Activated naive CD4-positive, alpha-beta T cell treated with anti-CD3 and anti-CD28 coated beads, Interleukin-2, amount 50 U/mL, for 72 hours (primary cell): ENCODE measurements at regions not wholly inside any gene's neighbourhood (a gene's known extent, or its start where the extent isn't known, plus 50 kb on each side); places are given as distances from the start of the nearest gene placed in this dataset.
"Not testable (repeated sequence)": the region's sequence is repeated elsewhere in the genome, so short reads cannot be mapped to it uniquely, and the experiment has no call there.

ENCODE experiments used
- ATAC-seq, 2 donors: fragments of 150-1000 bp; cut with Tn5 transposase; 2 replicates each; pipeline ENCODE4 v1.10.0; 2021; ENCODE audit warnings: mild to moderate bottlenecking in 2 of 2, moderate library complexity in 2 of 2
- DNase-seq, 2 donors: peaks; one replicate each; pipeline ENCODE4 v3.0.0; 2021 to 2022; ENCODE audit warnings: low spot score in 2 of 2
- H3K27ac Mint-ChIP-seq, 2 donors: one replicate each; pipeline ENCODE4 v1.8.0; 2022; ENCODE audit warnings: mild to moderate bottlenecking in 2 of 2, mixed read lengths in 2 of 2
- H3K36me3 Mint-ChIP-seq, 2 donors: one replicate each; pipeline ENCODE4 v1.8.0; 2022; ENCODE audit warnings: mixed read lengths in 2 of 2
- H3K9me3 Mint-ChIP-seq, 2 donors: one replicate each; pipeline ENCODE4 v1.8.0; 2022; ENCODE audit warnings: mixed read lengths in 2 of 2

- Mint-ChIP-seq H3K36me3 (peaks cover 8 to 15% of the 10 kb centered on the region in 2 donors), H3K27ac (no peak overlapping the region), H3K9me3 (peaks cover 0 to 14% of the 10 kb centered on the region in 2 donors)
- no peak for DNase-seq
- ATAC-seq, result no peak
Measured at GRCh38 chr10:3886191-3886590, 101.2 kb upstream of the KLF6 start.

GRCh38 chr10:3882855-3883254, 97.8 kb upstream of the KLF6 start:
- ATAC-seq, result no peak
- Mint-ChIP-seq H3K27ac (no peak overlapping the region), H3K9me3 (peaks cover 0 to 14% of the 10 kb centered on the region in 2 donors), H3K36me3 (peaks cover 8 to 15% of the 10 kb centered on the region in 2 donors)
- no peak for DNase-seq

GRCh38 chr10:3881622-3882021, 96.6 kb upstream of the KLF6 start:
- Mint-ChIP-seq H3K36me3 (peaks cover 8 to 15% of the 10 kb centered on the region in 2 donors), H3K27ac (no peak overlapping the region), H3K9me3 (peaks cover 0 to 14% of the 10 kb centered on the region in 2 donors)
- DNase-seq, result no peak
- ATAC-seq, result no peak

GRCh38 chr10:3879073-3879472, 94.1 kb upstream of the KLF6 start:
- peaks cover 0 to 14% of the 10 kb centered on the region in 2 donors for H3K9me3 Mint-ChIP-seq
- H3K36me3 Mint-ChIP-seq, result peaks cover 8 to 15% of the 10 kb centered on the region in 2 donors
- ATAC-seq, result no peak
- no peak for DNase-seq
- no peak overlapping the region for H3K27ac Mint-ChIP-seq

- Mint-ChIP-seq H3K9me3 (peaks cover 0 to 10% of the 10 kb centered on the region in 2 donors), H3K27ac (peak overlapping the region in 1 of 2 donors; percentile 88), H3K36me3 (peaks cover 8 to 11% of the 10 kb centered on the region in 2 donors)
- no peak for DNase-seq
- no peak for ATAC-seq
Measured at GRCh38 chr10:3877211-3878000, 92.4 kb upstream of the KLF6 start.

- no peak for ATAC-seq
- H3K27ac Mint-ChIP-seq, result peak overlapping the region; percentile 88 to 94
Measured at GRCh38 chr10:3876350-3876962, 91.4 kb upstream of the KLF6 start.

GRCh38 chr10:3875842-3876235, 90.8 kb upstream of the KLF6 start:
- H3K27ac Mint-ChIP-seq, result peak overlapping the region; percentile 88 to 94
- no peaks in the 10 kb centered on the region for H3K9me3 Mint-ChIP-seq
- H3K36me3 Mint-ChIP-seq, result no peaks in the 10 kb centered on the region
- peak in 1 of 2 donors; percentile 25 for ATAC-seq
- no peak for DNase-seq

More at GRCh38 chr10:3876350-3876962, 91.4 kb upstream of the KLF6 start:
- Mint-ChIP-seq H3K9me3 (peaks cover 0 to under 1% of the 10 kb centered on the region in 2 donors), H3K36me3 (peaks cover under 1 to 1% of the 10 kb centered on the region in 2 donors)
- no peak for DNase-seq

GRCh38 chr10:3874990-3875841, 90.2 kb upstream of the KLF6 start:
- H3K36me3 Mint-ChIP-seq, result no peaks in the 10 kb centered on the region
- peak; percentile 71 to 79 for ATAC-seq
- peak overlapping the region; percentile 88 to 94 for H3K27ac Mint-ChIP-seq
- H3K9me3 Mint-ChIP-seq, result no peaks in the 10 kb centered on the region
- peak in 1 of 2 donors; percentile 35 for DNase-seq

GRCh38 chr10:3874610-3874989, 89.6 kb upstream of the KLF6 start:
- H3K27ac Mint-ChIP-seq, result peak overlapping the region; percentile 88 to 94
- DNase-seq, H3K9me3 Mint-ChIP-seq, ATAC-seq, H3K36me3 Mint-ChIP-seq: not testable (repeated sequence)

GRCh38 chr10:3873728-3874461, 88.9 kb upstream of the KLF6 start:
- Mint-ChIP-seq H3K27ac (peak overlapping the region; percentile 88 to 94), H3K9me3 (no peaks in the 10 kb centered on the region), H3K36me3 (peaks cover 0 to under 1% of the 10 kb centered on the region in 2 donors)
- DNase-seq, result no peak
- peak; percentile 40 to 78 for ATAC-seq

- Mint-ChIP-seq H3K36me3 (peaks cover 0 to 5% of the 10 kb centered on the region in 2 donors), H3K27ac (peak overlapping the region; percentile 88 to 94), H3K9me3 (no peaks in the 10 kb centered on the region)
- ATAC-seq, result no peak
- no peak for DNase-seq
Measured at GRCh38 chr10:3872712-3873329, 87.8 kb upstream of the KLF6 start.

GRCh38 chr10:3871424-3871996, 86.5 kb upstream of the KLF6 start:
- ATAC-seq, result no peak
- H3K36me3 Mint-ChIP-seq, result peaks cover 0 to 5% of the 10 kb centered on the region in 2 donors
- H3K9me3 Mint-ChIP-seq, result no peaks in the 10 kb centered on the region
- peak overlapping the region in 1 of 2 donors; percentile 48 for H3K27ac Mint-ChIP-seq
- DNase-seq, result no peak

- peaks cover 0 to 5% of the 10 kb centered on the region in 2 donors for H3K36me3 Mint-ChIP-seq
- ATAC-seq (peak in 1 of 2 donors; percentile 19), DNase-seq (no peak)
- H3K27ac Mint-ChIP-seq, result peak overlapping the region; percentile 89 to 97
- no peaks in the 10 kb centered on the region for H3K9me3 Mint-ChIP-seq
Measured at GRCh38 chr10:3869036-3869435, 84.0 kb upstream of the KLF6 start.

GRCh38 chr10:3868271-3868664, 83.3 kb upstream of the KLF6 start:
- peak overlapping the region; percentile 89 to 97 for H3K27ac Mint-ChIP-seq
- peaks cover 0 to 5% of the 10 kb centered on the region in 2 donors for H3K36me3 Mint-ChIP-seq
- DNase-seq (no peak), ATAC-seq (no peak)
- H3K9me3 Mint-ChIP-seq, result no peaks in the 10 kb centered on the region

- DNase-seq (peak in 1 of 2 donors; percentile 48), ATAC-seq (peak; percentile 84 to 86)
- H3K36me3 Mint-ChIP-seq, result peaks cover 0 to 5% of the 10 kb centered on the region in 2 donors
- H3K9me3 Mint-ChIP-seq, result no peaks in the 10 kb centered on the region
- peak overlapping the region; percentile 89 to 97 for H3K27ac Mint-ChIP-seq
Measured at GRCh38 chr10:3867454-3868270, 82.7 kb upstream of the KLF6 start.
